SH-SY5Y (cell line): ENCODE measurements at regions not wholly inside any gene's neighbourhood (a gene's known extent, or its start where the extent isn't known, plus 50 kb on each side); places are given as distances from the start of the nearest gene placed in this dataset.

ENCODE experiments used
- GATA2 ChIP-seq: IDR thresholded peaks from 2 replicates; pipeline ENCODE4 v1.6.1; 2011; ENCODE audit warnings: mild to moderate bottlenecking, low read depth, low read length
- GATA3 ChIP-seq: IDR thresholded peaks from 2 replicates; pipeline ENCODE4 v1.6.1; 2011; ENCODE audit warnings: low read depth, mild to moderate bottlenecking, low read length, moderate library complexity

GRCh38 chr10:62742536-62743061, 61.9 kb upstream of the ADO start:
- TF ChIP-seq GATA2 = no peak

DNA sequence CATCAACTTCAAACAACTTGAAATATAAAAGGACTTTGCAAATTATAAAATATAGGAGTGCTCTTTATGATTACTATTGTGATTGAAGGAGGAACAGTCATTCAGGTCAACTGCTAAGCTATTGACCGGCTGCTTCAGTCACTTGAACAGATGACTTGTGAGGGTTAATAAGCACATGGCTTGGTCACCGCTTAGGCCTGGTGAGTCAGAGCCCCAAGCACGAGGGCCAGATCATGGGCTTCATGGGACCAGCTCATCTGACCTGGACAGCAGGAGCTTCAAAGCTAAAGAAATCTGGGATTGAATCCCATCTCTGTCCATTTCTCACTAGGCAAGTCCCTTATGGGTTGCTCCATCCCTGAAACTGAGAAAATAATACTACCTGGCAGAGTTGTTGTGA, 60.4 kb upstream of the ADO start:
- no peak for TF ChIP-seq GATA3
- TF ChIP-seq GATA2 = no peak

DNA sequence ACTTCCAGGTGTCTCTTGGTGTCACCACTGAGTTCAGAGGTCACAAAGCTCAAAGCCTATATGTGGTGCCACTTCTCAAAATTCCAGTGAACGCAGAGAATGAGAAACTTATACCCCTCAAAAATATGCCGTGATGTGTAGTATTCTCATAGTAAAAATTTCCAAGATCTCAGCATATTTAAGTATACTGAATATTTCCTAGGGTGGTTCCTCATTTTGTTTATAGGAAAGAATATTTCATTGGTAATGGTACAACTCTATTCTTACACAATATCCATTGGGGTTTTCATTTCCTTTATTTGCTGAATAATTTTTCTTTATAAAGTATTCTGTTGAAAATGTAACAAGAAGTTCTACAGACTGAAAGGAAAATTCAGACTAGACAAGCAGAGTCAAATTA, 58.9 kb upstream of the ADO start:
- TF ChIP-seq GATA3 (no peak), GATA2 (no peak)

DNA sequence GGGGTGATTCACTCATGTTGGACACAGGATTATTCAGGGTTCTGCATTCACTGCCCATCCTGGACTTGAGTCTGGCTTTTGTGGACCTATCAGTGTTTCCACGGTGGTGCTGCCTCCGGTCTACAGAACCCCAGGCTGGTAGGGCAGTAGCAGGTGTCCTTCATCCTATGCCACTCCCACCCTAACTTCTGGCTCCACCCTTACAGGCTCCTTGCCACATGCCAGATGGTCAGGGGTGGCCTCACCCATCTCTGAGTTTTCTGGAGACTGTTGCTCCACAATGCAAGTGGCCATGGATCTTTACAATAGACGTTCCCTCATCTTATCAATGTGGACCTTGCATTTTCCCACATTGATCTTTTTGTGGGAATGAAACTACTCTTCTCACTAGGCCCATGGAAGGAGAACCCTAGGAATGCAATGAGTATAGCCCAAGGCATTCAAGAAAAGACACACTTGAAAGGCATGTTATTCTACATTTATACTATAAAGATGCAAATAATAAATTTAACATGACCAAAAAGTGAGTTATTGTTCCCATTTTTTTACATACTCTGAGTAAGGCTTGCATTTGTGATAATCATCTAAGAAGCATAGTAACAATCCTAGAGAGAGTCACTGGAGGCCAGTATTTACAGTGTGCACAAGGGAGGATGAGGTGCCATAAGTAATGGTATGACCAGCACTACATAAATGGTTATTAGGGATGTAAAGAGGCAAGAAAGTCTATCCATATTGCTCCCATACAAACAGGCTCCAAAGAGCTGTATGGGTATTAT, 57.4 kb upstream of the ADO start:
- TF ChIP-seq GATA3 (no peak), GATA2 (no peak)

DNA sequence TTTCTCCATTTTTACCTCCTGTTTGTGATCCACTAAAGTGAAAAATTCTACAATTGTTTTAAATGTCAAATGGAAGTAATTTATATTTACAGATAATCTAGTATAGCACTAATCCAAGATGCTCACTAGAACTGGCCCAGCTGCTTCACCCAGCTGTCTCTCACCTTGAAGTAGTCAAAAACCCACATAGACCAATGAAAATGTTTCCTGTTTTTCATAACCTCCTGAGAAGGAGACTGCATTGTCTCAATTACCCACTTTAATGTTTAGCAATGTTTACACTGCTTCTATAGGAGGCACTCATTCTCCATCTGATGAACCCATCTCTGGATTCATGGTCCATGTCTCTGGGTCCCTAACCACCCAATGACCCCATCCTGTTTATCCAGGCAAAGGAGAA, 56.1 kb upstream of the ADO start:
- no peak for TF ChIP-seq GATA2
- no peak for TF ChIP-seq GATA3

DNA sequence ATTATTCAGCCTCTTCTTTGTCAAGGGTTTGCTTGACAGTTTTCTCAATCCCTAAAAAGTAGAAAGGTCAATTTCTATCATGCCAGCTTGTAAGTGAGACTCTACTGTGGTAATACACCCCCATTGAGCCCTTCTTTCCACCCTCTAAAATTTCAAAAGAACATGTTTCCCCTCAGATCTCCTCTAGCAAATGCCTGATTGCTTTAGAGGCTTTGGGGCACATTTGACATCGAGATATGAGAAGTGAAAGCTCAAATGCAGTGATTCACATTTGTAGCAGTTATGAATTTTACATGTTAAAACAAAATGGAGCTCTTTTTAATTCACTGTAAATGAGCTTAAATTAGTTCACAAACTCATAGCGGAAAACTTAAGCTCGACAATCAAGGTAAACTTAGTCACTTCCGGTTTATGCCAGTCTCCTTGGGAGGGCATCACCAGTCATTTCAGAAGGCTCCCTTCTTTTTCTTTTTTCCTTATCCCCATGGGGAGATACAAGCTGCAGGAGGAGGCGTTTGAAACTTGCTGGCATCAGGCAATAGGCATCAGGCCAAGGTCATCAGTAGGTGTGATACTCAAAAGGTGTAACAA, 55.3 kb upstream of the ADO start:
- no peak for TF ChIP-seq GATA2
- no peak for TF ChIP-seq GATA3
